ENCODE measurements at regions not wholly inside any gene's neighbourhood (a gene's known extent, or its start where the extent isn't known, plus 50 kb on each side); places are given as distances from the start of the nearest gene placed in this dataset.

GRCh38 chr5:86030753-86031152 lies 587.0 kb upstream of the COX7C start:
- ATAC-seq (no peak), DNase-seq (no peak)
- Histone ChIP-seq H3K9me3 (ENCODE audit: control insufficient read depth, low read length) (no peaks in the 10 kb centered on the region), H3K27ac (ENCODE audit: low read length) (no peak overlapping the region), H3K4me1 (ENCODE audit: control insufficient read depth, insufficient read depth, low read length) (no peaks in the 10 kb centered on the region), H3K27me3 (ENCODE audit: control insufficient read depth, insufficient read depth) (no peaks in the 10 kb centered on the region), H3K4me3 (ENCODE audit: low read length) (no peak overlapping the region)
- intact Hi-C loops (cut with DNase I) = no loop called here
- 69% methylated on average over 4 of the region's 4 CpGs for WGBS

- DNase-seq = no peak
- 47% methylated on average over 3 of the region's 3 CpGs for WGBS
- Histone ChIP-seq H3K27ac (ENCODE audit: low read length) (no peak overlapping the region), H3K9me3 (ENCODE audit: control insufficient read depth, low read length) (no peaks in the 10 kb centered on the region), H3K27me3 (ENCODE audit: control insufficient read depth, insufficient read depth) (no peaks in the 10 kb centered on the region), H3K4me1 (ENCODE audit: control insufficient read depth, insufficient read depth, low read length) (no peaks in the 10 kb centered on the region), H3K4me3 (ENCODE audit: low read length) (no peak overlapping the region)
- intact Hi-C loops (cut with DNase I) = no loop called here
- no peak for ATAC-seq
Observed at GRCh38 chr5:86038566-86038965, 579.2 kb upstream of the COX7C start.

GRCh38 chr5:86039351-86039750 lies 578.4 kb upstream of the COX7C start:
- Histone ChIP-seq H3K27ac (ENCODE audit: low read length) (no peak overlapping the region), H3K4me3 (ENCODE audit: low read length) (no peak overlapping the region), H3K27me3 (ENCODE audit: control insufficient read depth, insufficient read depth) (no peaks in the 10 kb centered on the region), H3K9me3 (ENCODE audit: control insufficient read depth, low read length) (no peaks in the 10 kb centered on the region), H3K4me1 (ENCODE audit: control insufficient read depth, insufficient read depth, low read length) (no peaks in the 10 kb centered on the region)
- no peak for DNase-seq
- 82% methylated on average over 7 of the region's 7 CpGs for WGBS
- no peak for ATAC-seq
- intact Hi-C loops (cut with DNase I) = no loop called here

- no peaks in the 10 kb centered on the region for H3K4me1 ChIP-seq (ENCODE audit: control insufficient read depth, insufficient read depth, low read length)
- ATAC-seq = no peak
- WGBS = 61% methylated on average over 1 of the region's 1 CpG
- no peak for DNase-seq
- intact Hi-C loops (cut with DNase I) = no loop called here
- H3K9me3 ChIP-seq (ENCODE audit: control insufficient read depth, low read length) = no peaks in the 10 kb centered on the region
- no peak overlapping the region for H3K4me3 ChIP-seq (ENCODE audit: low read length)
- no peak overlapping the region for H3K27ac ChIP-seq (ENCODE audit: low read length)
- H3K27me3 ChIP-seq (ENCODE audit: control insufficient read depth, insufficient read depth) = no peaks in the 10 kb centered on the region
Observed at GRCh38 chr5:86070719-86071118, 547.0 kb upstream of the COX7C start.

- DNase-seq = no peak
- WGBS = 59% methylated on average over 3 of the region's 3 CpGs
- no peak overlapping the region for H3K4me3 ChIP-seq (ENCODE audit: low read length)
- H3K27me3 ChIP-seq (ENCODE audit: control insufficient read depth, insufficient read depth) = no peaks in the 10 kb centered on the region
- no peaks in the 10 kb centered on the region for H3K9me3 ChIP-seq (ENCODE audit: control insufficient read depth, low read length)
- no peaks in the 10 kb centered on the region for H3K4me1 ChIP-seq (ENCODE audit: control insufficient read depth, insufficient read depth, low read length)
- no peak overlapping the region for H3K27ac ChIP-seq (ENCODE audit: low read length)
- intact Hi-C loops (cut with DNase I) = no loop called here
- ATAC-seq = no peak
Observed at GRCh38 chr5:86074297-86074696, 543.4 kb upstream of the COX7C start.

GRCh38 chr5:86075139-86075538 lies 542.6 kb upstream of the COX7C start:
- DNase-seq = no peak
- intact Hi-C loops (cut with DNase I) = no loop called here
- WGBS = 72% methylated on average over 6 of the region's 6 CpGs
- ATAC-seq = no peak
- no peak overlapping the region for H3K27ac ChIP-seq (ENCODE audit: low read length)
- H3K4me1 ChIP-seq (ENCODE audit: control insufficient read depth, insufficient read depth, low read length) = no peaks in the 10 kb centered on the region
- no peak overlapping the region for H3K4me3 ChIP-seq (ENCODE audit: low read length)
- H3K27me3 ChIP-seq (ENCODE audit: control insufficient read depth, insufficient read depth) = no peaks in the 10 kb centered on the region
- H3K9me3 ChIP-seq (ENCODE audit: control insufficient read depth, low read length) = no peaks in the 10 kb centered on the region

- 66% methylated on average over 1 of the region's 1 CpG for WGBS
- Histone ChIP-seq H3K4me1 (ENCODE audit: control insufficient read depth, insufficient read depth, low read length) (no peaks in the 10 kb centered on the region), H3K9me3 (ENCODE audit: control insufficient read depth, low read length) (no peaks in the 10 kb centered on the region), H3K27ac (ENCODE audit: low read length) (no peak overlapping the region), H3K27me3 (ENCODE audit: control insufficient read depth, insufficient read depth) (no peaks in the 10 kb centered on the region), H3K4me3 (ENCODE audit: low read length) (no peak overlapping the region)
- ATAC-seq = no peak
- DNase-seq = no peak
- intact Hi-C loops (cut with DNase I) = no loop called here
Observed at GRCh38 chr5:86095092-86095491, 522.6 kb upstream of the COX7C start.

- intact Hi-C loops (cut with DNase I) = no loop called here
- ATAC-seq (no peak), DNase-seq (peak in 1 of 3 donors; percentile 30)
- 73% methylated on average over 6 of the region's 6 CpGs for WGBS
- Histone ChIP-seq H3K9me3 (ENCODE audit: control insufficient read depth, low read length) (no peaks in the 10 kb centered on the region), H3K4me1 (ENCODE audit: control insufficient read depth, insufficient read depth, low read length) (no peaks in the 10 kb centered on the region), H3K27ac (ENCODE audit: low read length) (no peak overlapping the region), H3K27me3 (ENCODE audit: control insufficient read depth, insufficient read depth) (no peaks in the 10 kb centered on the region), H3K4me3 (ENCODE audit: low read length) (no peak overlapping the region)
Observed at GRCh38 chr5:86101966-86102365, 515.8 kb upstream of the COX7C start.

GRCh38 chr5:86108825-86109224 lies 508.9 kb upstream of the COX7C start:
- WGBS = 80% methylated on average over 6 of the region's 6 CpGs
- H3K4me3 ChIP-seq (ENCODE audit: low read length) = no peak overlapping the region
- no peaks in the 10 kb centered on the region for H3K27me3 ChIP-seq (ENCODE audit: control insufficient read depth, insufficient read depth)
- no peak for ATAC-seq
- intact Hi-C loops (cut with DNase I) = no loop called here
- H3K4me1 ChIP-seq (ENCODE audit: control insufficient read depth, insufficient read depth, low read length) = no peaks in the 10 kb centered on the region
- H3K27ac ChIP-seq (ENCODE audit: low read length) = no peak overlapping the region
- no peaks in the 10 kb centered on the region for H3K9me3 ChIP-seq (ENCODE audit: control insufficient read depth, low read length)
- DNase-seq = peak in 2 of 3 donors; percentile 25 to 27

- no peaks in the 10 kb centered on the region for H3K27me3 ChIP-seq (ENCODE audit: control insufficient read depth, insufficient read depth)
- intact Hi-C loops (cut with DNase I) = no loop called here
- no peak for DNase-seq
- H3K9me3 ChIP-seq (ENCODE audit: control insufficient read depth, low read length) = no peaks in the 10 kb centered on the region
- no peaks in the 10 kb centered on the region for H3K4me1 ChIP-seq (ENCODE audit: control insufficient read depth, insufficient read depth, low read length)
- no peak overlapping the region for H3K4me3 ChIP-seq (ENCODE audit: low read length)
- no peak for ATAC-seq
- no peak overlapping the region for H3K27ac ChIP-seq (ENCODE audit: low read length)
Observed at GRCh38 chr5:86112249-86112648, 505.5 kb upstream of the COX7C start.

- Histone ChIP-seq H3K27me3 (ENCODE audit: control insufficient read depth, insufficient read depth) (no peaks in the 10 kb centered on the region), H3K4me3 (ENCODE audit: low read length) (no peak overlapping the region), H3K4me1 (ENCODE audit: control insufficient read depth, insufficient read depth, low read length) (no peaks in the 10 kb centered on the region), H3K9me3 (ENCODE audit: control insufficient read depth, low read length) (no peaks in the 10 kb centered on the region), H3K27ac (ENCODE audit: low read length) (no peak overlapping the region)
- intact Hi-C loops (cut with DNase I) = no loop called here
- no peak for ATAC-seq
- WGBS = 84% methylated on average over 1 of the region's 1 CpG
- DNase-seq = no peak
Observed at GRCh38 chr5:86115164-86115563, 502.6 kb upstream of the COX7C start.

- no peak for DNase-seq
- ATAC-seq = no peak
- Histone ChIP-seq H3K9me3 (ENCODE audit: control insufficient read depth, low read length) (no peaks in the 10 kb centered on the region), H3K4me3 (ENCODE audit: low read length) (no peak overlapping the region), H3K27ac (ENCODE audit: low read length) (no peak overlapping the region), H3K4me1 (ENCODE audit: control insufficient read depth, insufficient read depth, low read length) (no peaks in the 10 kb centered on the region), H3K27me3 (ENCODE audit: control insufficient read depth, insufficient read depth) (no peaks in the 10 kb centered on the region)
- WGBS = 31% methylated on average over 1 of the region's 1 CpG
- intact Hi-C loops (cut with DNase I) = no loop called here
Observed at GRCh38 chr5:86118542-86118941, 499.2 kb upstream of the COX7C start.
